CD4-positive, CD25-positive, alpha-beta regulatory T cell (primary cell): ENCODE measurements at regions not wholly inside any gene's neighbourhood (a gene's known extent, or its start where the extent isn't known, plus 50 kb on each side); places are given as distances from the start of the nearest gene placed in this dataset.

Source experiments
- ATAC-seq, 2 donors: fragments of 150-1000 bp; cut with Tn5 transposase; one replicate each; pipeline ENCODE4 v1.10.0; 2021; ENCODE audit warnings: low read depth in 2 of 2, moderate number of reproducible peaks in 2 of 2, moderate library complexity in 1 of 2
- DNase-seq, 3 donors: peaks; one replicate each; pipeline versions ENCODE4 v3.0.0 to v3.0.0-alpha.2; 2012 to 2022; ENCODE audit warnings: mixed read lengths in 1 of 3
- H3K27ac ChIP-seq: one replicate; pipeline ENCODE4 v1.7.0; 2013; ENCODE audit warnings: mild to moderate bottlenecking, low read length; ENCODE audit not compliant: insufficient read depth, poor library complexity, severe bottlenecking
- H3K27me3 ChIP-seq: one replicate; pipeline ENCODE4 v1.7.0; 2013; ENCODE audit warnings: low read length; ENCODE audit not compliant: control insufficient read depth, insufficient read depth
- H3K36me3 ChIP-seq: one replicate; pipeline ENCODE4 v1.7.0; 2013; ENCODE audit warnings: mild to moderate bottlenecking, low read length, moderate library complexity; ENCODE audit not compliant: control insufficient read depth, insufficient read depth
- H3K4me1 ChIP-seq: 2 replicates; pipeline ENCODE4 v1.7.0; 2013; ENCODE audit warnings: mild to moderate bottlenecking, low read length; ENCODE audit not compliant: insufficient read depth, control insufficient read depth, poor library complexity, severe bottlenecking
- H3K4me3 ChIP-seq: one replicate; pipeline ENCODE4 v1.7.0; 2013; ENCODE audit warnings: low read depth, mild to moderate bottlenecking, low read length, moderate library complexity
- H3K9me3 ChIP-seq, 2 experiments: 1 replicate in 1 of 2; 2 replicates in 1 of 2; pipeline ENCODE4 v1.7.0; 2013; ENCODE audit warnings: low read length in 2 of 2, mild to moderate bottlenecking in 1 of 2, moderate library complexity in 1 of 2; ENCODE audit not compliant: control insufficient read depth in 2 of 2
- H3K27ac Mint-ChIP-seq, 3 donors: one replicate each; pipeline ENCODE4 v1.8.0; 2020 to 2022; ENCODE audit warnings: mild to moderate bottlenecking in 3 of 3, mixed read lengths in 3 of 3, moderate library complexity in 2 of 3
- H3K27me3 Mint-ChIP-seq: one replicate; pipeline ENCODE4 v1.8.0; 2022; ENCODE audit warnings: mild to moderate bottlenecking, mixed read lengths
- H3K36me3 Mint-ChIP-seq: one replicate; pipeline ENCODE4 v1.8.0; 2020; ENCODE audit warnings: mixed read lengths
- H3K4me1 Mint-ChIP-seq, 4 donors: one replicate each; pipeline ENCODE4 v1.8.0; 2020 to 2022; ENCODE audit warnings: mixed read lengths in 4 of 4, mild to moderate bottlenecking in 1 of 4
- H3K4me3 Mint-ChIP-seq, 4 donors: one replicate each; pipeline ENCODE4 v1.8.0; 2020 to 2022; ENCODE audit warnings: mild to moderate bottlenecking in 4 of 4, mixed read lengths in 4 of 4, moderate library complexity in 3 of 4
- H3K9me3 Mint-ChIP-seq, 7 donors: one replicate each; pipeline ENCODE4 v1.8.0; 2020 to 2022; ENCODE audit warnings: mixed read lengths in 7 of 7, mild to moderate bottlenecking in 3 of 7, moderate library complexity in 2 of 7

DNA sequence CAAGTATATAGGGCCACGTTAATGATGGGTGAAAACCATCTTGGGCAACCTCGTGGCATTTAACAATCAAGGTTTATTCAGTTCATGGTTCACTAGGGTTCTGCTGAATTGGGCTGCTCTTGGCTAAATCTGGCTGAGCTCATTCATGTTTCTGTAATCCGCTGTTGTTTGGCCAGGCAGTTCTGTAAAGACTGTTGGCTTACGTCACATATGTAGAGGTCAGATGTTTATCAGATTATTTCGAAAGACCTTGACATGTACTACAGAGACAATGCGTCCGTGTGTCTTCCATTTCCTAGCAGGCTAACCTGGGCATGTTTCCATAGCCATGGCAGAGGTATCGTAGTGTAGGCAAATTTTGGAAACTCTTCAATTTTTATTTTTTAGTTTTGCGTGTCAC is 190.0 kb upstream of the ZWINT start:
- Mint-ChIP-seq H3K36me3 (no peaks in the 10 kb centered on the region), H3K4me3 (no peak overlapping the region), H3K9me3 (peaks cover 2 to 25% (median 9%) of the 10 kb centered on the region in 7 donors), H3K27ac (no peak overlapping the region), H3K27me3 (no peaks in the 10 kb centered on the region), H3K4me1 (no peaks in the 10 kb centered on the region)
- Histone ChIP-seq H3K4me3 (no peak overlapping the region), H3K27me3 (no peaks in the 10 kb centered on the region), H3K9me3 (no peaks in the 10 kb centered on the region), H3K27ac (no peak overlapping the region), H3K4me1 (no peaks in the 10 kb centered on the region), H3K36me3 (no peaks in the 10 kb centered on the region)
- DNase-seq (no peak), ATAC-seq (no peak)

DNA sequence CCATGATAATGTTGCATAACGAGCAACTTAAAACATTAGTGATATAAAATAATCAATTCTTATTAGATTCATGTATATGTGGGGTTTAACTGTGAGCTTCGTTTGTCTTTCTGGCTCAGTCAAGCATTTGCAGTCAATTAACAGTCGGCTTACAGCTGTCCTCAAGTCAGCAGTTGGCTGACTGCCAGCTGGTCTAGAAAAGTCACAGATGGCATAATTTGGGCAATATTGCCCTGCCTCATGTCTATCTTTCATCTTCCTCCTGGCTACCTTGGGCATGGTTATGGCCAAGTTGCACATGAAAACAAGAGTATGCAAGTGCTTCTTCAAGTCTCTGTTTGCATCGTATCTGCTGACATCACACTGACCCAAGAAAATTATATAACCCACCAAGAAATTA is 186.1 kb upstream of the ZWINT start:
- no peaks in the 10 kb centered on the region for H3K27me3 Mint-ChIP-seq
- Histone ChIP-seq H3K27me3 (no peaks in the 10 kb centered on the region), H3K36me3 (no peaks in the 10 kb centered on the region), H3K9me3 (no peaks in the 10 kb centered on the region), H3K27ac (no peak overlapping the region), H3K4me1 (no peaks in the 10 kb centered on the region), H3K4me3 (no peak overlapping the region)
- H3K27ac Mint-ChIP-seq, result no peak overlapping the region
- no peaks in the 10 kb centered on the region for H3K4me1 Mint-ChIP-seq
- H3K4me3 Mint-ChIP-seq, result no peak overlapping the region
- peaks cover 0 to 10% (median 5%) of the 10 kb centered on the region in 7 donors for H3K9me3 Mint-ChIP-seq
- no peaks in the 10 kb centered on the region for H3K36me3 Mint-ChIP-seq
- ATAC-seq (no peak), DNase-seq (no peak)

DNA sequence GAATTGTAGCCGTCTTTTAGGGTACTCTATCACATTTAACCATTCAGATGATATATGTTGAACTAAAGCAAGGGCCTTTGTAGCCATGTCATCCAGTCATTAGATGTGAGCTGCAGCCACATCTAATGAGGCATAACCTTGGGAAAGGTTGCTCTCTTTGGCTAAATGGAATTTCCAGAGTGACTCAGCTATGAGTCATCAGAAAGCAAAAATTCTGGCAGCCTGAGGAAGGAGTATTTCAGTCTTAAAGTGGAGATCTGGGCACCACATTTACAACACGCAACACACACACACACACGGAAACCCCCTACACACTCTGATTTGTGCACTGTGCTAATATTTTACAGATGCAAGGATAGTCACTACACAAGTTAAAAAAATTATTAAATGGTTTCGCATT is 176.9 kb upstream of the ZWINT start:
- DNase-seq, result no peak
- H3K36me3 ChIP-seq, result no peaks in the 10 kb centered on the region
- no peaks in the 10 kb centered on the region for H3K27me3 ChIP-seq
- H3K9me3 Mint-ChIP-seq, result peaks cover 1 to 10% (median 4%) of the 10 kb centered on the region in 7 donors
- no peaks in the 10 kb centered on the region for H3K36me3 Mint-ChIP-seq
- H3K4me1 ChIP-seq, result no peaks in the 10 kb centered on the region
- no peak overlapping the region for H3K4me3 ChIP-seq
- no peaks in the 10 kb centered on the region for H3K4me1 Mint-ChIP-seq
- H3K27ac ChIP-seq, result no peak overlapping the region
- no peak for ATAC-seq
- H3K4me3 Mint-ChIP-seq, result no peak overlapping the region
- no peak overlapping the region for H3K27ac Mint-ChIP-seq
- H3K27me3 Mint-ChIP-seq, result no peaks in the 10 kb centered on the region
- no peaks in the 10 kb centered on the region for H3K9me3 ChIP-seq

DNA sequence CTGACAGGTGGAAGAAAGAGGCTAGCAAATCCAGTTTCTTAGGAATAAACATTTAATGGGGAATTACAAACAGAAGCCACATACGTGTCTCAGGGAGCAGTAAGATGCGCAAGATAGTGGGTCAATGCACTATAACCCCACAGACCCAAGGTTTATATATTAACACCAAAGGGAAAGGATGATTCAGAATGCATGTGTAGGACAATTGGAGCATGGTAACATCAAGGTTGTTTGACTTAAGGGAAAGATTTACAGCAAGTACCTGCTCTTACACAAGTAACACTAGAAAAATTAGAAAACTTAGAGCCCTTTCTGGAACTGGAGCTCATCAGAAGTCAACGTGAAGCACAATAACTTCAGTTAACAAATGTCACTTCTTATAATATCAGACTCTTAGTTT is 161.1 kb upstream of the ZWINT start:
- Mint-ChIP-seq H3K4me1 (no peaks in the 10 kb centered on the region), H3K4me3 (no peak overlapping the region), H3K27me3 (no peaks in the 10 kb centered on the region), H3K36me3 (no peaks in the 10 kb centered on the region), H3K9me3 (peaks cover 2 to 7% (median 3%) of the 10 kb centered on the region in 7 donors), H3K27ac (no peak overlapping the region)
- Histone ChIP-seq H3K9me3 (no peaks in the 10 kb centered on the region), H3K36me3 (no peaks in the 10 kb centered on the region), H3K4me3 (no peak overlapping the region), H3K4me1 (no peaks in the 10 kb centered on the region), H3K27ac (no peak overlapping the region), H3K27me3 (no peaks in the 10 kb centered on the region)
- no peak for ATAC-seq
- DNase-seq, result no peak

DNA sequence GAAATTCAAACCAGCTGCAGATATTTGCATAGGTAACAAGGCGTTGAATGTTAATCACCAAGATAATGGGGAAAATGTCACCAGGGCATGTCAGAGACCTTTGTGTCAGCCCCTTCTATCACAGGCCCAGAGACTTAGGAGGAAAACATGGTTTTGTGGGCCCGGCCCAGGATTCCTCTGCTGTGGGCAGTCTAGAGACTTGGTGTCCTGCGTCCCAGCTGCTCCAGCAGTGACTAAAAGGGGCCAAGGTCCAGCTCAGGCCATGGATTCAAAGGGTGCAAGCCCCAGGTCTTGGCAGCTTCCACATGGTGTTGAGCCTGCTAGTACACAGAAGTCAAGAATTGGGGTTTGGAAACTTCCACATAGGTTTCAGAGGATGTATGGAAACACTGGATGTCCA is 147.5 kb upstream of the ZWINT start:
- peaks cover 1 to 12% (median 5%) of the 10 kb centered on the region in 7 donors for H3K9me3 Mint-ChIP-seq
- no peaks in the 10 kb centered on the region for H3K36me3 Mint-ChIP-seq
- Histone ChIP-seq H3K4me1 (no peaks in the 10 kb centered on the region), H3K36me3 (no peaks in the 10 kb centered on the region), H3K9me3 (no peaks in the 10 kb centered on the region), H3K4me3 (no peak overlapping the region), H3K27me3 (no peaks in the 10 kb centered on the region), H3K27ac (no peak overlapping the region)
- ATAC-seq (no peak), DNase-seq (no peak)
- H3K27me3 Mint-ChIP-seq, result no peaks in the 10 kb centered on the region
- H3K27ac Mint-ChIP-seq, result no peak overlapping the region
- H3K4me3 Mint-ChIP-seq, result no peak overlapping the region
- H3K4me1 Mint-ChIP-seq, result no peaks in the 10 kb centered on the region

DNA sequence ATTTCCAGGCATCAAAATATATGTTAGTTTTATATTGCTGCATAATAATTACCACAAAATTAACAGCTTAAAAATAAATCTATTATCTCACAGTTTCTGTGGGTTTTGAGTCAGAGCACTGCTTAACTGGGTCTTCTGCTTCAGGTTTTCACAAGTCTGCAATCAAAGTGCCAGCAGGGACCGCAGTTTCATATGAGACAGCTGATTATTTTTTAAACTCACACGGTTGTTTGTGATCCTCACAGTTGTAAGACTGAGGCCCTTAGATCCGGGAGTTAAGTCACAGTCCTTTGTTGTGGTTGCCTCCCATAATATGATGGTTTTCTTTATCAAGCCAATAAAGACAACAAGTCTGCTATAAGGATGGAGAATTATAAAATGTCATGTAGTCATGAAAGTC is 146.0 kb upstream of the ZWINT start:
- no peaks in the 10 kb centered on the region for H3K4me1 Mint-ChIP-seq
- H3K27ac Mint-ChIP-seq, result no peak overlapping the region
- H3K9me3 Mint-ChIP-seq, result peaks cover 1 to 16% (median 9%) of the 10 kb centered on the region in 7 donors
- no peaks in the 10 kb centered on the region for H3K27me3 ChIP-seq
- H3K4me1 ChIP-seq, result no peaks in the 10 kb centered on the region
- H3K27ac ChIP-seq, result no peak overlapping the region
- H3K4me3 Mint-ChIP-seq, result no peak overlapping the region
- no peaks in the 10 kb centered on the region for H3K36me3 ChIP-seq
- no peaks in the 10 kb centered on the region for H3K36me3 Mint-ChIP-seq
- ATAC-seq (no peak), DNase-seq (no peak)
- H3K4me3 ChIP-seq, result no peak overlapping the region
- no peaks in the 10 kb centered on the region for H3K27me3 Mint-ChIP-seq
- no peaks in the 10 kb centered on the region for H3K9me3 ChIP-seq

DNA sequence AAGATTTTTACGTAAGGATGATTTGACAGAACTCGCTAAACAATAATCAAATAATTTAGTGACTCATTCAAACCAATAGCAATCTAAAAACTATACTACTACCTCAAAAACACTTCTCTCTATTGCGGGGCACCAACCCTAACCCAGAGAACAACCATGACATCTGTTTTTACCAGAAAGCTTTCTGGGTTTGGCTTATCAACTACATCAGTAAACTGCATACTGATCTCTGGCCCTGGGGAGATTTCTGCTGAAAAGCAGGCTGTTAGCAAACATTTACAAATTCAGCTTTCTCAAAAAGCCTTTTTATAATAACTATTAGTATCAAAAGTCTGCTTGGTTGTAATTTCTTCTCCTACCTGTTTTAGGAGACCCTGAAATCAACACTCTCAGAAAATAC is 144.5 kb upstream of the ZWINT start:
- Histone ChIP-seq H3K27ac (no peak overlapping the region), H3K36me3 (no peaks in the 10 kb centered on the region), H3K9me3 (no peaks in the 10 kb centered on the region), H3K27me3 (no peaks in the 10 kb centered on the region), H3K4me1 (no peaks in the 10 kb centered on the region), H3K4me3 (no peak overlapping the region)
- ATAC-seq (no peak), DNase-seq (no peak)
- Mint-ChIP-seq H3K9me3 (peaks cover 0 to 13% (median 9%) of the 10 kb centered on the region in 7 donors), H3K4me1 (no peaks in the 10 kb centered on the region), H3K4me3 (no peak overlapping the region), H3K36me3 (no peaks in the 10 kb centered on the region), H3K27me3 (no peaks in the 10 kb centered on the region), H3K27ac (no peak overlapping the region)

DNA sequence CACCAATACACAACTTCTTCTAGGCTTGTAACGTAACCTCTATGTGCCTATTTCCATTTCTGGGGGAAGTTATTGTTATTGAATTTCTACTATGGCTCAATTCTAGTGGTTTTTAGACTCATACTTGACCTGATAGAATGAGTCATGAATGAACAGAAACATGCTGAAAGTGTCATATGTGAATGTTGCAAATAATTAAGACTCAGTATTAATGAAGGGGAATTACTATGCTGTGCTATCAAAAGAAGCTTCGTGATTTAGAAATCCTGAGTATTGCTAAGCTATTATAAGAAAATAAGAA is 135.1 kb upstream of the ZWINT start:
- Mint-ChIP-seq H3K9me3 (peaks cover 0 to 12% (median 3%) of the 10 kb centered on the region in 7 donors), H3K4me3 (no peak overlapping the region), H3K27ac (no peak overlapping the region), H3K36me3 (no peaks in the 10 kb centered on the region), H3K27me3 (no peaks in the 10 kb centered on the region), H3K4me1 (no peaks in the 10 kb centered on the region)
- DNase-seq (no peak), ATAC-seq (no peak)
- no peaks in the 10 kb centered on the region for H3K27me3 ChIP-seq
- H3K36me3 ChIP-seq, result no peaks in the 10 kb centered on the region
- no peak overlapping the region for H3K27ac ChIP-seq
- no peaks in the 10 kb centered on the region for H3K9me3 ChIP-seq
- H3K4me1 ChIP-seq, result no peaks in the 10 kb centered on the region
- H3K4me3 ChIP-seq, result no peak overlapping the region
